ENCODE measurements at regions not wholly inside any gene's neighbourhood (a gene's known extent, or its start where the extent isn't known, plus 50 kb on each side); places are given as distances from the start of the nearest gene placed in this dataset.
"Not testable (repeated sequence)": the region's sequence is repeated elsewhere in the genome, so short reads cannot be mapped to it uniquely, and the experiment has no call there.

- DNase-seq: not testable (repeated sequence)
These were observed 50.3 kb upstream of the AGTPBP1 start for GRCh38 chr9:85792057-85792456.

- not testable (repeated sequence) for DNase-seq
These were observed 61.4 kb upstream of the AGTPBP1 start for GRCh38 chr9:85802978-85803695.

- not testable (repeated sequence) for DNase-seq
These were observed 63.0 kb upstream of the AGTPBP1 start for GRCh38 chr9:85804847-85805133.

GRCh38 chr9:85805134-85806005 is 63.6 kb upstream of the AGTPBP1 start:
- DNase-seq: peak; percentile 43

- not testable (repeated sequence) for DNase-seq
These were observed 66.6 kb upstream of the AGTPBP1 start for GRCh38 chr9:85808329-85808728.

- DNase-seq: not testable (repeated sequence)
These were observed 71.6 kb upstream of the AGTPBP1 start for GRCh38 chr9:85813388-85813787.

- DNase-seq: not testable (repeated sequence)
These were observed 73.0 kb upstream of the AGTPBP1 start for GRCh38 chr9:85814800-85815199.

- not testable (repeated sequence) for DNase-seq
These were observed 77.2 kb upstream of the AGTPBP1 start for GRCh38 chr9:85818971-85819370.

- DNase-seq: not testable (repeated sequence)
These were observed 78.8 kb upstream of the AGTPBP1 start for GRCh38 chr9:85820598-85820997.

GRCh38 chr9:85824949-85825348 is 83.2 kb upstream of the AGTPBP1 start:
- DNase-seq: not testable (repeated sequence)

GRCh38 chr9:85834591-85834990 is 92.8 kb upstream of the AGTPBP1 start:
- not testable (repeated sequence) for DNase-seq

GRCh38 chr9:85843949-85844348 is 97.0 kb upstream of the NAA35 start:
- not testable (repeated sequence) for DNase-seq

GRCh38 chr9:85847782-85848181 is 93.2 kb upstream of the NAA35 start:
- not testable (repeated sequence) for DNase-seq

GRCh38 chr9:85858056-85858750 is 82.7 kb upstream of the NAA35 start:
- no peak for DNase-seq

- no peak for DNase-seq
These were observed 81.2 kb upstream of the NAA35 start for GRCh38 chr9:85859765-85860164.

- DNase-seq: not testable (repeated sequence)
These were observed 79.1 kb upstream of the NAA35 start for GRCh38 chr9:85861882-85862281.

GRCh38 chr9:85863875-85864274 is 77.1 kb upstream of the NAA35 start:
- DNase-seq: no peak

- DNase-seq: no peak
These were observed 69.9 kb upstream of the NAA35 start for GRCh38 chr9:85871008-85871407.

GRCh38 chr9:85871683-85872082 is 69.3 kb upstream of the NAA35 start:
- DNase-seq: not testable (repeated sequence)

- DNase-seq: no peak
These were observed 68.5 kb upstream of the NAA35 start for GRCh38 chr9:85872463-85872862.

GRCh38 chr9:85876628-85877027 is 64.3 kb upstream of the NAA35 start:
- no peak for DNase-seq

- not testable (repeated sequence) for DNase-seq
These were observed 61.9 kb upstream of the NAA35 start for GRCh38 chr9:85878872-85879597.

- not testable (repeated sequence) for DNase-seq
These were observed 60.4 kb upstream of the NAA35 start for GRCh38 chr9:85880507-85880906.
